ENCODE measurements at regions not wholly inside any gene's neighbourhood (a gene's known extent, or its start where the extent isn't known, plus 50 kb on each side); places are given as distances from the start of the nearest gene placed in this dataset.

DNA sequence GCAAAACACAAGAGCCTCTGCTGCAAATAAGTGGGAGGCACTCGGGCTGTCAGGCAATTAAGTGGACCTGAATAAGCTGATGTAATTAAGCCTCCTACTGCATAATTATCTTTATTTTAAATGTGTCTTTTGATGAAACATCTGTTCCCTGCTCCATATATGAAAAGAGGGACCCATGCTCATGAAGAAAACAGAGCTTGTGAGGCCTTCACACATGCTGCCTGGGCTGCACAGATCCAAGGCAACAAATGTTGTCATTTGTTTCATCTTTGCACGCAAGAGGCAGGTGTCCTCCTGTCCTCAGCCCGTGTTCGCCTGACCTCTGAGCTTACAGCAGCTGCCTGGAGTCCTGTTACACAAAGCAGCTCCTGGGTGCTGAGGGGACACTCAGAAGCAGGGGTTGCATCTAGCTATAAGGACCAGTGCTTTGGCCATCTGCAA is 381.1 kb downstream of the ZNF608 start:
- TF ChIP-seq, protein P1, sequence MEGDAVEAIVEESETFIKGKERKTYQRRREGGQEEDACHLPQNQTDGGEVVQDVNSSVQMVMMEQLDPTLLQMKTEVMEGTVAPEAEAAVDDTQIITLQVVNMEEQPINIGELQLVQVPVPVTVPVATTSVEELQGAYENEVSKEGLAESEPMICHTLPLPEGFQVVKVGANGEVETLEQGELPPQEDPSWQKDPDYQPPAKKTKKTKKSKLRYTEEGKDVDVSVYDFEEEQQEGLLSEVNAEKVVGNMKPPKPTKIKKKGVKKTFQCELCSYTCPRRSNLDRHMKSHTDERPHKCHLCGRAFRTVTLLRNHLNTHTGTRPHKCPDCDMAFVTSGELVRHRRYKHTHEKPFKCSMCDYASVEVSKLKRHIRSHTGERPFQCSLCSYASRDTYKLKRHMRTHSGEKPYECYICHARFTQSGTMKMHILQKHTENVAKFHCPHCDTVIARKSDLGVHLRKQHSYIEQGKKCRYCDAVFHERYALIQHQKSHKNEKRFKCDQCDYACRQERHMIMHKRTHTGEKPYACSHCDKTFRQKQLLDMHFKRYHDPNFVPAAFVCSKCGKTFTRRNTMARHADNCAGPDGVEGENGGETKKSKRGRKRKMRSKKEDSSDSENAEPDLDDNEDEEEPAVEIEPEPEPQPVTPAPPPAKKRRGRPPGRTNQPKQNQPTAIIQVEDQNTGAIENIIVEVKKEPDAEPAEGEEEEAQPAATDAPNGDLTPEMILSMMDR (IDR thresholded peaks at IDR 0.05): no peak
- no peak for TF ChIP-seq EZH2 (IDR thresholded peaks at IDR 0.05; ENCODE audit: borderline replicate concordance, insufficient read depth, low read depth, low read length, poor library complexity, severe bottlenecking)
